Dendritic cell treated with granulocyte-macrophage colony-stimulating factor and Interleukin-4, amounts not matched to agents 40 ng/mL and 50 ng/mL, for 4 days (primary cell): ENCODE measurements at regions not wholly inside any gene's neighbourhood (a gene's known extent, or its start where the extent isn't known, plus 50 kb on each side); places are given as distances from the start of the nearest gene placed in this dataset.
"Not testable (repeated sequence)": the region's sequence is repeated elsewhere in the genome, so short reads cannot be mapped to it uniquely, and the experiment has no call there.

Experiments
- H3K27ac Mint-ChIP-seq: one replicate; pipeline ENCODE4 v1.8.0; 2022; ENCODE audit warnings: mild to moderate bottlenecking, mixed read lengths
- H3K27me3 Mint-ChIP-seq: one replicate; pipeline ENCODE4 v1.8.0; 2022; ENCODE audit warnings: mild to moderate bottlenecking, mixed read lengths
- H3K36me3 Mint-ChIP-seq: one replicate; pipeline ENCODE4 v1.8.0; 2022; ENCODE audit warnings: low read depth, mixed read lengths
- H3K4me1 Mint-ChIP-seq: one replicate; pipeline ENCODE4 v1.8.0; 2022; ENCODE audit warnings: low read depth, mixed read lengths
- H3K4me3 Mint-ChIP-seq: one replicate; pipeline ENCODE4 v1.8.0; 2022; ENCODE audit warnings: mild to moderate bottlenecking, moderate library complexity, mixed read lengths
- H3K9me3 Mint-ChIP-seq: one replicate; pipeline ENCODE4 v1.8.0; 2022; ENCODE audit warnings: mixed read lengths
- intact Hi-C: fragments of 100-400 bp; cut with micrococcal nuclease; formaldehyde crosslinking; loops from one replicate; pipeline ENCODE4 v1.15.0; 2022

DNA sequence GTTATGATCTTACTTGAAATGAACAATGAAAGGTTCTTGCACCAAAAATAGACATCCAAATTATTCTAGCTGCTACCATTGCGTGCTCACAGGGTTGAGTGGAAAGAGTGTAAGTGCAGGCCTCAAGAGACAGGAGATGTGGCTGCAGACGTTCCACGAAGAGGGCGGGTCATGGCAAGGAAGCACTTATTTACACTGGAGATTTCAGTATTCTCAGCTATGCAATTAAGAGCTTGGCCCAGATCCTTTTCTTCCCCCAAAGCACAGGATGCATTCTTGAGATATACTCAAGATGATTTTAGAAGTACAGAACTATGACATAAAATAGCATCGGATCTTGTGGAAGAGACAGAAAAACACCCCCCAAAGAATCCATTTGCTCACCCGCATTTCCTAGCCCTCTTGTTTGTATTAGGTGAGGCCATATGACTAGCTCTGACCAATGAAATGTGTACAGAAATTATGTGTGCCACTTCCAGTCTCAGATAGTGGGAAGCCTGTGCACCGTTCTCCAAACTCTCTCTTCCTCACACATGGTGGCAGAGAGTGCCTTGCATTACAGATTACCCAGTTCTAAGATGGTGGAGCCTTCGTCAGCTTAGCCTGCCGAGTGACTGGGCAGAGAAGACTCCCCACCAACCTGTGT lies 261.4 kb downstream of the TTC8 start:
- H3K27ac Mint-ChIP-seq: no peak overlapping the region

GRCh38 chr14:89088530-89088929 lies 264.1 kb downstream of the TTC8 start:
- H3K4me1 Mint-ChIP-seq: no peaks in the 10 kb centered on the region
- no peaks in the 10 kb centered on the region for H3K36me3 Mint-ChIP-seq
- no peak overlapping the region for H3K27ac Mint-ChIP-seq
- intact Hi-C loops: no loop called here
- no peaks in the 10 kb centered on the region for H3K9me3 Mint-ChIP-seq
- H3K27me3 Mint-ChIP-seq: peaks cover 3% of the 10 kb centered on the region
- no peak overlapping the region for H3K4me3 Mint-ChIP-seq

More for the DNA sequence above, 261.4 kb downstream of the TTC8 start:
- no peak overlapping the region for H3K4me3 Mint-ChIP-seq
- intact Hi-C loops: no loop called here
- H3K4me1 Mint-ChIP-seq: no peaks in the 10 kb centered on the region
- H3K9me3 Mint-ChIP-seq: peaks cover 8% of the 10 kb centered on the region
- peaks cover 3% of the 10 kb centered on the region for H3K27me3 Mint-ChIP-seq
- no peaks in the 10 kb centered on the region for H3K36me3 Mint-ChIP-seq

- peaks cover 2% of the 10 kb centered on the region for H3K27me3 Mint-ChIP-seq
- H3K36me3 Mint-ChIP-seq: no peaks in the 10 kb centered on the region
- no peaks in the 10 kb centered on the region for H3K9me3 Mint-ChIP-seq
- H3K4me3 Mint-ChIP-seq: no peak overlapping the region
- intact Hi-C loops: no loop called here
- no peak overlapping the region for H3K27ac Mint-ChIP-seq
- H3K4me1 Mint-ChIP-seq: no peaks in the 10 kb centered on the region
Measured at GRCh38 chr14:89089330-89089729, 264.9 kb downstream of the TTC8 start.

- no peaks in the 10 kb centered on the region for H3K9me3 Mint-ChIP-seq
- H3K27ac Mint-ChIP-seq: no peak overlapping the region
- no peaks in the 10 kb centered on the region for H3K4me1 Mint-ChIP-seq
- intact Hi-C loops: no loop called here
- H3K4me3 Mint-ChIP-seq: no peak overlapping the region
- H3K36me3 Mint-ChIP-seq: no peaks in the 10 kb centered on the region
- peaks cover 2% of the 10 kb centered on the region for H3K27me3 Mint-ChIP-seq
Measured at GRCh38 chr14:89091781-89092180, 267.3 kb downstream of the TTC8 start.

- H3K4me1 Mint-ChIP-seq: no peaks in the 10 kb centered on the region
- intact Hi-C loops: no loop called here
- H3K27ac Mint-ChIP-seq: no peak overlapping the region
- H3K4me3 Mint-ChIP-seq: no peak overlapping the region
- H3K27me3 Mint-ChIP-seq: peaks cover 2% of the 10 kb centered on the region
- no peaks in the 10 kb centered on the region for H3K9me3 Mint-ChIP-seq
- no peaks in the 10 kb centered on the region for H3K36me3 Mint-ChIP-seq
Measured at GRCh38 chr14:89093083-89093730, 268.8 kb downstream of the TTC8 start.

GRCh38 chr14:89095036-89095435 lies 270.6 kb downstream of the TTC8 start:
- no peak overlapping the region for H3K27ac Mint-ChIP-seq
- H3K27me3 Mint-ChIP-seq: peaks cover 2% of the 10 kb centered on the region
- no peaks in the 10 kb centered on the region for H3K9me3 Mint-ChIP-seq
- no peaks in the 10 kb centered on the region for H3K4me1 Mint-ChIP-seq
- H3K36me3 Mint-ChIP-seq: no peaks in the 10 kb centered on the region
- no peak overlapping the region for H3K4me3 Mint-ChIP-seq
- intact Hi-C loops: no loop called here

DNA sequence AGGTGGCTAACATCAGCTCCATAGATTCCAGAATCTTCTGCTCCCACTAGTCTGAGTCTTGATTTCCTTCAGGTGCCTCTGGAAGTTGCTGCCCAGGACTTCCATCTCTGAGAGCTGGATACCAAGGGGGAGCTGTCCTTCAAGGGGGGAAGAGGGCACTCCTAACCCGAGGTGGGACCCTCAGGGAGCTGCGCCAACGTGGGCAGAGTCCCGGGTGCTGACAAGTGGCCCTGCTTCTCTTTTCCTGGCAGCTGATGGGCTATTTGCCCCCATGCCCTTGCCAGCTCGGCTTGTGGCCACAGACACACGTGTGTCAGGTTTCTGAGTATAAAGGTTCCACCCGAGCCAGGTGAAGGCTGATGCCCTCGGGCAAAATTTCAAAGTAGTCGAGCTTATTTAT lies 272.5 kb downstream of the TTC8 start:
- Mint-ChIP-seq H3K9me3 (no peaks in the 10 kb centered on the region), H3K4me3 (no peak overlapping the region), H3K27ac (no peak overlapping the region), H3K4me1 (no peaks in the 10 kb centered on the region), H3K27me3 (peaks cover 3% of the 10 kb centered on the region), H3K36me3 (no peaks in the 10 kb centered on the region)
- intact Hi-C loops: no loop called here

GRCh38 chr14:89098254-89098653 lies 273.8 kb downstream of the TTC8 start:
- no peak overlapping the region for H3K27ac Mint-ChIP-seq

GRCh38 chr14:89104171-89104817 lies 279.8 kb downstream of the TTC8 start:
- intact Hi-C loops, H3K4me3 Mint-ChIP-seq, H3K36me3 Mint-ChIP-seq, H3K9me3 Mint-ChIP-seq, H3K4me1 Mint-ChIP-seq, H3K27ac Mint-ChIP-seq: not testable (repeated sequence)
- peaks cover 11% of the 10 kb centered on the region for H3K27me3 Mint-ChIP-seq

More at GRCh38 chr14:89098254-89098653, 273.8 kb downstream of the TTC8 start:
- no peaks in the 10 kb centered on the region for H3K36me3 Mint-ChIP-seq
- H3K4me1 Mint-ChIP-seq: no peaks in the 10 kb centered on the region
- intact Hi-C loops: no loop called here
- peaks cover 8% of the 10 kb centered on the region for H3K27me3 Mint-ChIP-seq
- H3K9me3 Mint-ChIP-seq: no peaks in the 10 kb centered on the region
- no peak overlapping the region for H3K4me3 Mint-ChIP-seq

DNA sequence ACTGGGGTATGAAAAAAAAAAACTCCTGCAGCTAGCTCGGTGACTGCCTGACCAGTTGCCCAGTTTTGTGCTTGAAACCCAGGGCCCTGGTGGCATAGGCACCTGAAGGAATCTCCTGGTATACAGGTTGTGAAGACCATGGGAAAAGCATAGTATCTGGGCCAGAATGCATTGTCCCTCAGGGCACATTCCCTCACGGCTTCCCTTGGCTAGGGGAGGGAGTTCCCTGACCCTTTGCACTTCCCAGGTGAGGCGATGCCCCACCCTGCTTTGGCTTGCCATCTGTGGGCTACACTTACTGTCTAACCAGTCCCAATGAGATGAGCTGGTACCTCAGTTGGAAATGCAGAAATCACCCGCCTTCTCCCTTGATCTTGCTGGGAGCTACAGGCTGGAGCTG lies 280.4 kb downstream of the TTC8 start:
- intact Hi-C loops, H3K27ac Mint-ChIP-seq: not testable (repeated sequence)
- peaks cover 11% of the 10 kb centered on the region for H3K27me3 Mint-ChIP-seq

More for the DNA sequence above, 280.4 kb downstream of the TTC8 start:
- H3K36me3 Mint-ChIP-seq, H3K4me1 Mint-ChIP-seq, H3K4me3 Mint-ChIP-seq, H3K9me3 Mint-ChIP-seq: not testable (repeated sequence)
